Stimulated activated CD8-positive, alpha-beta memory T cell treated with anti-CD3 and anti-CD28 coated beads, Interleukin-15, amount 100 ng/mL, for 4 hours (primary cell): ENCODE measurements at regions not wholly inside any gene's neighbourhood (a gene's known extent, or its start where the extent isn't known, plus 50 kb on each side); places are given as distances from the start of the nearest gene placed in this dataset.
"Not testable (repeated sequence)": the region's sequence is repeated elsewhere in the genome, so short reads cannot be mapped to it uniquely, and the experiment has no call there.

Source experiments
- DNase-seq, 2 donors: peaks; one replicate each; pipeline ENCODE4 v3.0.0-alpha.2; 2020; ENCODE audit warnings: low read depth in 2 of 2

DNA sequence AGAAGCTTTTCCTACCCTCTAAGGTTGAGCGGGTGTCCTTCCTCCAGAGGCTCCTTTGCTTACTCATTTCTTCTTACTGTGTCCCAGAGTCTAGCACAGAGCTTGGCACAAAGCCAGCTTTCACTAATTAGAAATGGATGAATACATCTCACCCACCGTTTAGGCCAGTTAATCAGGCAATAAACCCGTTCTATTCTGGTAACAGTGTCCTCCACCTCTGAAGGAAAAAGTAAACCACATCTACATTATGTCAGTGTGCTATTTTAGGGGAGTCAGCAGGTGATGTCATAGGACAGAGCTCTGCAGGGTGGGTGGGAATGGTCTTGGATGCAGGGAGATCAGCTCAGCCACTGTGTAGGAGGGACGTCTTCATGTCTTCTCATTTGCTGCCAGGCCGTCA is 109.2 kb downstream of the OSTF1 start:
- no peak for DNase-seq

GRCh38 chr9:75198436-75198835 is 110.1 kb downstream of the OSTF1 start:
- no peak for DNase-seq

DNA sequence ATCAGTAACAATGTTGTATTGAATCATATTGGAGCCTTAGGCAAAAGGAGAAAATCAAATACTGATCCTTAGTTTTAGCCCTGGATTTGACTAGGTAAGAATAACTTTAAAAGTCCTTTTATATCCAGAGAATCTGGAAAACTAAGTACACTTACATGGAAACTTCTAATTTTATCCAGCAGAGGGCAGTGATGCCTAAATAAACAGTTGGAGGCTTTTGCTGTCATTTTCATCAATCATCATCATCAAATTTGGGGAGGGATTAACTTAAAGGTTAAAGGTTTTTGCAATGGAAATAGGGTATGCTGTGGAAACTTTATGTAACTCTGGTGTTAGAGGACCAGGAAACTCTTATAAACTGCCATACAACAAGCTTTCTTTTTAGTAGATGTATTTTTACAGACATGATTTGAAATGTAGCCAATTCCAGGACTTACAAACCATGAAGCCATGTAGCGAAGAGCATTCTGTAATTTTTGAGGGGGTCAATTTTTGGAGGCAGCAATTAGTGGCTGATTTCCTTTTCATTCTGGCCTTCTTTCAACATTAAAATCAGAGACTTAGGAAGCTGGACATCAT is 112.7 kb downstream of the OSTF1 start:
- no peak for DNase-seq

GRCh38 chr9:75201480-75202209 is 113.3 kb downstream of the OSTF1 start:
- DNase-seq: no peak

GRCh38 chr9:75207997-75208396 is 119.7 kb downstream of the OSTF1 start:
- DNase-seq: not testable (repeated sequence)

DNA sequence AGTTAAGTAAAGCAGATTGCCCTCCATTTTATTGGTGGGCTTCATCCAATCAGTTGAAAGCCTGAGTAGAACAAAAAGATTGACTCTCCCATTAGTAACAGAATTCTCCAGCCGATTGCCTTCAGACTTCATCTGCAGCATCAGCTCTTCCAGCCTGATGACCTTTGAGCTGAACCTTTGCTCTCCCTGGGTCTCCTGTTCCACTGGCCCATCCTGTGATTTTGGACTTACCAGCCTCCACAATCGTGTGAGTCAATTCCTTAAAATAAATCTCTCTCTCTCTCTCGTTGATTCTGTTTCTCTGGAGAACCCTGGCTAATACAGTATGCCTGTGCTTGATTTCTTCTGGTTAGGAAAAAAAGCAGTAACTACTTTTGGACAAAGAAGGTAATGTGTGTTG is 121.9 kb downstream of the OSTF1 start:
- no peak for DNase-seq

DNA sequence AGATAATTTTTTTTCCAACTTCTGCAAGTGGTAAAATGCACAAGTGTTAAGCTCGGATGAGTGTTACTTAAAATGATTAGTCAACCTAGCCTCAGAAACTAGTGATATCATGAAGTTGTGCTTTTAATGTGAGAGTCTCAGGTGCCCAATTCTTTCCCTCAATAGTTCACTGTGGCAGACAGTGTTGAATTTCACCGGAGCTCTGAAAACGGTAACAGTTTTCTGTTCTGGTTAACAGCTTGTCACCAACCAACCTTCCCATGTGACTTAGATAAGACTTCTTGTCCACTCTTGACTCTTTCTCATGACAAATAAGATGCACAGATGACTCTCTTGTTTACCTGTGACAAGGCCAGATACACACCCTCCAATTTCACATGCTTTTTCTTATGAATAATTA is 125.5 kb downstream of the OSTF1 start:
- no peak for DNase-seq

DNA sequence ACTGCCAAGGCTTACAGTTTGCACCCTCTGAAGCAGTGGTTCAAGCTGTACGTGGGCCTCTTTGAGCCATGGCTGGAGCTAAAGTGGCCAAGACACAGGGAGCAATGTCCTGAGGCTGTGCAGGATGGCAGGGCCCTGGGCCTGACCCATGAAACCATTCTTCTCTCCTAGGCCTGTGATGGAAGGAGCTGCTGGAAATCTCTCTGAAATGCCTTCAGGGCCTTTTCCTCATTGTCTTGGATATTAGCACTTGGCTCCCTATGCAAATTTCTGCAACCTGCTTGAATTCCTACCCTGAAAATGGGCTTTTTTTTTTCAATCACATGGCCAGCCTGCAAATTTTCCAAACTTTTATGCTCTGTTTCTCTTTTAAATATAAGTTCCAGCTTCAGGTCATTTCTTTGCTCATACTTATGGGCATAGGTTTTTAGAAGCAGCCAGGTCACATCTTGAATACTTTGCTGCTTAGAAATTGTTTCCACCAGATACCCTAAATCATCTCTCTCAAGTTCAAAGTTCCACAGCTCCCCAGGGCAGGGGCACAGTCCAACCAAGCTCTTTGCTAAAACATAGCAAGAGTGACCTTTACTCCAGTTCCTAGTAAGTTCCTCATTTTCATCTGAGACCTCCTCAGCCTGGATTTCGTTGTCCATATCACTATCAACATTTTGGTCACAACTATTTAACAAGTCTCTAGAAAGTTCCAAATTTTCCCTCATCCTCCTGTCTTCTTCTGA is 138.3 kb downstream of the OSTF1 start:
- no peak for DNase-seq

- DNase-seq: no peak
These were observed 140.6 kb downstream of the OSTF1 start for GRCh38 chr9:75228893-75229292.

DNA sequence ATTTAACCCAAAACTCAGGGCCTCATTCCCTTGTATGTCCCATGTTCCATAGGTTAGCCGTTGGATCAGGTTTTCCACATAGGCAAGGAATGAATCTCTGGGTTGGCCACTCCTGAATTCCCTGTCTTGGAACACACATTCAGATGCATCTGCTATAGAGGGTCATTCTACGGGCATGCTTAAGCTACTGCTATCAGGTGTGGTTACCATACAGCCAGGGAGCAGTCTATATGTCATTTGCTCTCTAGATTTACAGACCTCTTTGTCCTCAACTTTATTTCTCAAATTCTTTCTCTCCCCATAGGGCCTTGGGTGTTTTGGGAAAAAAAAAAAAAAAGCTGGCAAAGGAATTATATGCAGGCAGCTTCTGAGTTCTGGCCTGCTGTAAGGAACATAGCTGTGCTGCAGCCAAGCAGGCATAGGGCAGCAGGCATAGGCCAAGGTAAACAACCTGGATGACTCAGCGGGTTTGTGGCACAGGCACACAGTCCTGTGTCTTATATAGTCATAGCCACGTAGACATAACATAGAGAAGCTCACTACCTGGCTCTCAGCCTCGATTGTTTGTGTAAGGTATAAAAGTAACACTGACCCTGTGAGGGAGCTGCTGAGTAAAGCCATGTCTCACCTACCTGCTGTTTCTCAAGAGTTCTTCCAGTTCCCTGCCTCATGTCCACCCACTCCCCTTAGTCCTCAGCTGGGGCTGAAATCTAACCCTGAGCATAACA is 141.5 kb downstream of the OSTF1 start:
- DNase-seq: no peak

GRCh38 chr9:75230469-75230868 is 142.2 kb downstream of the OSTF1 start:
- no peak for DNase-seq

DNA sequence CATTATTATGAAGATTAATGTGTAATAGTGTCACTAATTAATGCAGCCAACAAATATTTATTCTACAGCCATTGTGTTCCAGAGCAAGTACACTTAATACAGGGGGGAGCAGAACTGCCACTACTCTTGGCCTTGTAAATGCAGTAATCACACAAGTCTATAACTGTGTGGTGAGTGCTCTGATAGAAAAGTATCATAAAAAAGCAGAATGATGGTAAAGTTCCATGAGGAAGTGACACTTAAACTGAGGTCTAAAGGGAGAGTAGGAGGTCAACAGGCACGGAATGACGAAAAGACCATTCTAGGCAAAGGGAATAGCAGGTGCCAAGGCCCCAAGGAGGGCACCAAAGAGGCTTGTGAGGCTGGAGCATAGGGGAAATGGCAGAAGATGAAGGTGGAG is 142.9 kb downstream of the OSTF1 start:
- no peak for DNase-seq

GRCh38 chr9:75233011-75233410 is 144.7 kb downstream of the OSTF1 start:
- no peak for DNase-seq

GRCh38 chr9:75235632-75236031 is 147.3 kb downstream of the OSTF1 start:
- DNase-seq: no peak

- no peak for DNase-seq
These were observed 150.1 kb downstream of the OSTF1 start for GRCh38 chr9:75238311-75238976.

DNA sequence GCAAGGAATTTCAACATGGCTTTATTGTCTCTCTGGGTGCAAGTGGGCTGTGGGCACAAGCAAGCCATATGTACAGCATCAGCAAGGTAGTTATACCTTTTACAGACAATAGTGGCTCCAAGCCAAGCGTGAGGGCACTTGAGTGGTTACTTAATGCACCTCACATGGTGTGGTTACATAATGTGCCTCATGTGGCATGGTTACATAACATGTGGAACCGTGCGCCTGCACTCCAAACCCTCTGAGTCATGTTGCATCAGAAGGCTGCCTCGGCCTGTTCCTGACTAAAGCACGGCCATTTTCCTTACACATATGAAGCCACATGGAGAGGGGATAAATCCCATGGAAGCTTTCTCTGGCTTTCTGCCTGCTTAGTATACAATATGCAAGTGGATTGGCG is 150.9 kb downstream of the OSTF1 start:
- DNase-seq: no peak

GRCh38 chr9:75242426-75242825 is 154.1 kb downstream of the OSTF1 start:
- DNase-seq: no peak

DNA sequence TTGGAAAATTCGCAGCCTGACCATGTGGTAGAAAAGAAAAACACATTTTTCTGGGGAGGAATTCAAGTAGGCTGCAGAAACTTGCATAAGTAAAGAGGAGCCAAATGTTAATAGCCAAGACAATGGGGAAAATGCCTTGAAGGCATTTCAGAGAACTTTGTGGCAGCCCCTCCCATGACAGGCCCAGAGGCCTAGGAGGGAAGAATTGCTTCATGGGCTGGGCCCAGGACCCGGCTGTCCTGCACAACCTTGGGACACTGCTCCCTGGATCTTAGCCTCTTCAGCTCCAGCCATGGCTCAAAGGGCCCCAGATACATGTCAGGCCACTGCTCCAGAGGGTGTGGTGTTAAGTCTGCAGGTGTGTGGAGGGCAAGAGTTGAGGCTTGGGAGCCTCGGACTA is 158.6 kb downstream of the OSTF1 start:
- no peak for DNase-seq

DNA sequence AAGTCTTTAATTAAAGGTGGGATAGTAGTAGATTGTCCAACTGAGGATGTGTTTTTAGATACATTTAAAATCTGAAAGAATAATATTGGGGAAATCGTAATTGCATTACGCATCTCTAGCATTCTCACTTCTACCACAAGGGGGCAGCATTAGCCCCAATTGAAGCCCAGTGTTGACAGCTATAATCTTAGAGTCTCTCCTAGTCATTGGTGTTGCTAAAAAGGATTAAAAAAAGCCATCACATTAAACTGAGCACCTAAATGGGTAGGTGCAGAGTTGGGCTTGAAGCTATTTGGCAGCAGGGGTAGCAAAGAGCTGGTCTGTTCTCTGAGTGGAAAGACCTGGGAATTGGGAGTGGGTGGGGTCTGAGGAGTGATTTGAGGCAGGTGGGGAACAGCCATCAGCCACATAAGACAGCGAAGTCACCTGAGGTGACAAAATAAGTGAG is 177.2 kb downstream of the OSTF1 start:
- DNase-seq: peak in 1 of 2 donors; percentile 11

DNA sequence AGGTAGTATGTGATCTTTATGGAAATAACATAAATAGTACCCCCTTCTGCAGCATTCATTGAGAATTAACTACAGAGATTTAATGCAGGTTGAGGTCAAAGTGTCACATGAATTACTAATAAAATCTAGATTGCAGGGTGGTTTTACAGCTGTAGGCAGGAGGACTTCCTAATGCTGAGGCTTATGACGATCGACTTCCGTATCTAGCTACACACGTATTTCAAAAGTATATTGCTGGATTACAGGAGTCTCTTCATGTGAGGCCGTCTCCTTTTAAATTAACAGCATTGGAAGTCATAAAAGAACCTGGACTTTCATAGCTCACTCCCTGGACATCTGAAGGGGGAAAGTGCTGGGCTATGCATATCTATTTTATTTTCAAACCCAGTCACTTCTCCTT is 180.9 kb downstream of the OSTF1 start:
- DNase-seq: no peak

DNA sequence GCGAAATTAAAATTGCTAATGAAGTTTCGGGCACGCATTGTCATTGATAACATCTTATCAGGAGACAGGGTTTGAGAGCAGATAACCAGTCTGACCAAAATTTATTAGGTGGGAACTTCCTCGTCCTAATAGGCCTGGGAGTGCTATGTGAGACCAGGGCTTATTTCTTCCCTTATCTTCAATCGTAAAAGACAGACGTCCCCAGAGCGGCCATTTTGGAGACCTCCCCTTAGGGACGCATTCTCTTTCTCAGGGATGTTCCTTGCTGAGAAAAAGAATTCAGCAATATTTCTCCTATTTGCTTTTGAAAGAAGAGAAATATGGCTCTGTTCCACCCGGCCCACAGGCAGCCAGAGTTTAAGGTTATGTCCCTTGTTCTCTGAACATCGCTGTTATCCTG is 184.7 kb downstream of the OSTF1 start:
- DNase-seq: not testable (repeated sequence)

GRCh38 chr9:75274781-75275180 is 186.5 kb downstream of the OSTF1 start:
- DNase-seq: no peak
